Stomach (tissue), 8 donors: ENCODE measurements at regions not wholly inside any gene's neighbourhood (a gene's known extent, or its start where the extent isn't known, plus 50 kb on each side); places are given as distances from the start of the nearest gene placed in this dataset.

ENCODE experiments used
- DNase-seq, 2 donors: peaks; one replicate each; pipeline versions ENCODE4 v3.0.0 to v3.0.0-alpha.2; 2013 to 2019
- H3K27ac ChIP-seq, 5 donors: fragments of 200-600 bp in 4 of 5; sonication (generic) in 4 of 5; one replicate each; pipeline ENCODE4 v1.5.1; 2013 to 2019; ENCODE audit warnings: mild to moderate bottlenecking in 1 of 5, moderate library complexity in 1 of 5
- H3K27me3 ChIP-seq, 3 donors: fragments of 200-600 bp; sonication (generic); one replicate each; pipeline ENCODE4 v1.5.1; 2017 to 2019; ENCODE audit warnings: mixed run types in 1 of 3
- H3K36me3 ChIP-seq, 4 donors: fragments of 200-600 bp; sonication (generic); 1 replicate in 3 of 4; 2 replicates in 1 of 4; pipeline ENCODE4 v1.5.1; 2016 to 2019
- H3K4me1 ChIP-seq, 4 donors: fragments of 200-600 bp; sonication (generic); one replicate each; pipeline ENCODE4 v1.5.1; 2016 to 2019
- H3K4me3 ChIP-seq, 4 donors: fragments of 200-600 bp; sonication (generic) in 3 of 4; one replicate each; pipeline ENCODE4 v1.5.1; 2016 to 2019; ENCODE audit warnings: mild to moderate bottlenecking in 1 of 4
- H3K9me3 ChIP-seq, 4 donors: fragments of 200-600 bp; sonication (generic); one replicate each; pipeline ENCODE4 v1.5.1; 2016 to 2019
- CTCF ChIP-seq, 7 experiments: fragments of 450-650 bp in 4 of 7; fragments of 200-600 bp in 3 of 7; sonication (generic) in 3 of 7; IDR thresholded peaks; one replicate each; pipeline ENCODE4 v1.5.1; 2016 to 2019; ENCODE audit warnings: antibody characterized with exemption in 7 of 7, control low read depth in 2 of 7, mild to moderate bottlenecking in 1 of 7
- EP300 ChIP-seq: sonication (generic); formaldehyde crosslinking; IDR thresholded peaks from one replicate; pipeline ENCODE4 v1.6.1; 2017; ENCODE audit warnings: antibody characterized with exemption
- POLR2A ChIP-seq, 4 donors: fragments of 450-650 bp; IDR thresholded peaks; one replicate each; pipeline ENCODE4 v1.6.1; 2016; ENCODE audit warnings: antibody characterized with exemption in 4 of 4, control low read depth in 2 of 4, mild to moderate bottlenecking in 1 of 4, moderate library complexity in 1 of 4
- POLR2AphosphoS5 ChIP-seq, 3 donors: sonication (generic); formaldehyde crosslinking; IDR thresholded peaks; one replicate each; pipeline ENCODE4 v1.6.1; 2016; ENCODE audit warnings: antibody characterized with exemption in 3 of 3
- WGBS, 5 donors: extraction: QIAGEN DNeasy Blood & Tissue Kit in 3 of 5; methylation state at CpG; one replicate each; pipeline versions ENCODE4 v1.1.5 to v1.1.7; 2013 to 2018; 5-methylcytosine and 5-hydroxymethylcytosine counted together
- intact Hi-C: fragments of 100-400 bp; cut with DNase I; formaldehyde crosslinking; loops from one replicate; pipeline ENCODE4 v1.15.1; 2023; ENCODE audit warnings: low total_unique reads
- donor health status: healthy with polysubstance abuse.
- donor health status: Bipolar disorder and iron deficiency.
- donor health status: healthy.

GRCh38 chr14:32011225-32011624 is 65.9 kb upstream of the ARHGAP5 start:
- no peaks in the 10 kb centered on the region for H3K9me3 ChIP-seq
- no peak for DNase-seq
- no peaks in the 10 kb centered on the region for H3K36me3 ChIP-seq
- H3K4me1 ChIP-seq: peaks cover 0 to 12% (median 0%) of the 10 kb centered on the region in 4 donors
- 76 to 96% (median 88%) methylated on average over 3 of the region's 3 CpGs for WGBS, 5 donors
- no peak overlapping the region for H3K27ac ChIP-seq
- H3K27me3 ChIP-seq: no peaks in the 10 kb centered on the region
- H3K4me3 ChIP-seq: no peak overlapping the region
- TF ChIP-seq POLR2AphosphoS5 (IDR thresholded peaks at IDR 0.05): no peak
- intact Hi-C loops: no loop called here

GRCh38 chr14:32012062-32012461 is 65.0 kb upstream of the ARHGAP5 start:
- H3K27ac ChIP-seq: no peak overlapping the region
- intact Hi-C loops: no loop called here
- no peak for TF ChIP-seq EP300
- no peak for TF ChIP-seq POLR2AphosphoS5 (IDR thresholded peaks at IDR 0.05)
- no peak for TF ChIP-seq POLR2A (IDR thresholded peaks at IDR 0.05)

GRCh38 chr14:32012571-32012970 is 64.5 kb upstream of the ARHGAP5 start:
- Histone ChIP-seq H3K27ac (no peak overlapping the region), H3K9me3 (no peaks in the 10 kb centered on the region), H3K36me3 (no peaks in the 10 kb centered on the region), H3K4me1 (peaks cover 0 to 1% (median 0%) of the 10 kb centered on the region in 4 donors), H3K4me3 (no peak overlapping the region), H3K27me3 (no peaks in the 10 kb centered on the region)
- TF ChIP-seq POLR2AphosphoS5 (IDR thresholded peaks at IDR 0.05): no peak
- no peak for TF ChIP-seq EP300
- TF ChIP-seq POLR2A (IDR thresholded peaks at IDR 0.05): no peak
- no peak for TF ChIP-seq CTCF (IDR thresholded peaks at IDR 0.05)
- 65 to 76% (median 68%) methylated on average over 1 of the region's 1 CpG for whole genome bisulfite sequencing, 5 donors
- DNase-seq: no peak
- intact Hi-C loops: no loop called here

More at GRCh38 chr14:32012062-32012461, 65.0 kb upstream of the ARHGAP5 start:
- no peak for DNase-seq
- no peak overlapping the region for H3K4me3 ChIP-seq
- no peaks in the 10 kb centered on the region for H3K36me3 ChIP-seq
- H3K9me3 ChIP-seq: no peaks in the 10 kb centered on the region
- H3K27me3 ChIP-seq: no peaks in the 10 kb centered on the region
- peaks cover 0 to 6% (median 0%) of the 10 kb centered on the region in 4 donors for H3K4me1 ChIP-seq

- no peaks in the 10 kb centered on the region for H3K27me3 ChIP-seq
- intact Hi-C loops: no loop called here
- no peak overlapping the region for H3K4me3 ChIP-seq
- H3K4me1 ChIP-seq: no peaks in the 10 kb centered on the region
- DNase-seq: no peak
- no peaks in the 10 kb centered on the region for H3K36me3 ChIP-seq
- TF ChIP-seq POLR2AphosphoS5 (IDR thresholded peaks at IDR 0.05): no peak
- TF ChIP-seq POLR2A (IDR thresholded peaks at IDR 0.05): no peak
- no peak for TF ChIP-seq EP300
- no peak for TF ChIP-seq CTCF (IDR thresholded peaks at IDR 0.05)
- H3K27ac ChIP-seq: no peak overlapping the region
- no peaks in the 10 kb centered on the region for H3K9me3 ChIP-seq
- WGBS, 5 donors: 77 to 86% (median 80%) methylated on average over 6 of the region's 6 CpGs
Measured at GRCh38 chr14:32013083-32013482, 64.0 kb upstream of the ARHGAP5 start.

GRCh38 chr14:32014057-32014456 is 63.0 kb upstream of the ARHGAP5 start:
- H3K4me3 ChIP-seq: no peak overlapping the region
- no peaks in the 10 kb centered on the region for H3K9me3 ChIP-seq
- peaks cover 0 to 8% (median 0%) of the 10 kb centered on the region in 4 donors for H3K4me1 ChIP-seq
- intact Hi-C loops: no loop called here
- WGBS, 5 donors: 69 to 86% (median 70%) methylated on average over 1 of the region's 1 CpG
- no peak for DNase-seq
- no peaks in the 10 kb centered on the region for H3K27me3 ChIP-seq
- no peak overlapping the region for H3K27ac ChIP-seq
- no peak for TF ChIP-seq POLR2A (IDR thresholded peaks at IDR 0.05)
- no peak for TF ChIP-seq CTCF (IDR thresholded peaks at IDR 0.05)
- TF ChIP-seq EP300: no peak
- no peak for TF ChIP-seq POLR2AphosphoS5 (IDR thresholded peaks at IDR 0.05)
- H3K36me3 ChIP-seq: no peaks in the 10 kb centered on the region
